Caco-2 (cell line): ENCODE measurements at regions not wholly inside any gene's neighbourhood (a gene's known extent, or its start where the extent isn't known, plus 50 kb on each side); places are given as distances from the start of the nearest gene placed in this dataset.

ENCODE experiments used
- BruUV-seq: library from RNA; stranded (reverse); fragments of 400-500 nt; replicated peaks from 2 replicates; lab custom pipeline; 2021; lab: Mats Ljungman, UMichigan
- CTCF ChIA-PET: fragments of 300-600 bp; sonication (Branson Sonifier 250); formaldehyde crosslinking; loops from one replicate; lab custom pipeline; 2022; ENCODE audit warnings: antibody characterized with exemption; lab: Charles Lee
- POLR2A ChIA-PET: fragments of 300-600 bp; sonication (Branson Sonifier 250); formaldehyde crosslinking; loops from one replicate; lab custom pipeline; 2022; ENCODE audit warnings: antibody characterized with exemption; lab: Charles Lee
- DNase-seq, 2 experiments: peaks; one replicate each; pipeline versions ENCODE4 v3.0.0 to v3.0.0-alpha.2; 2020 to 2022
- H3K27me3 ChIP-seq: replicated peaks from 2 replicates; pipeline ENCODE4 v1.6.0; 2011; ENCODE audit warnings: low read length; ENCODE audit not compliant: control insufficient read depth, insufficient read depth
- H3K36me3 ChIP-seq: 2 replicates; pipeline ENCODE4 v1.5.1; 2011; ENCODE audit warnings: low read length; ENCODE audit not compliant: control insufficient read depth, insufficient read depth
- H3K4me1 ChIP-seq: fragments of 250-450 bp; sonication (Bioruptor Pico); 2 replicates; pipeline ENCODE4 v1.5.1; 2020; ENCODE audit warnings: mild to moderate bottlenecking
- H3K4me3 ChIP-seq: 2 replicates; pipeline ENCODE4 v1.5.1; 2011; ENCODE audit warnings: low read depth, mild to moderate bottlenecking, control low read depth, low read length
- H3K9me3 ChIP-seq: fragments of 250-450 bp; sonication (Bioruptor Pico); 2 replicates; pipeline ENCODE4 v1.5.1; 2020; ENCODE audit warnings: mild to moderate bottlenecking, moderate library complexity
- H3K27ac Mint-ChIP-seq: one replicate; pipeline ENCODE4 v1.8.0; 2022; ENCODE audit warnings: mixed read lengths; ENCODE audit not compliant: unreplicated experiment
- H3K27me3 Mint-ChIP-seq: one replicate; pipeline ENCODE4 v1.8.0; 2022; ENCODE audit warnings: mixed read lengths; ENCODE audit not compliant: insufficient read depth, unreplicated experiment
- H3K36me3 Mint-ChIP-seq: one replicate; pipeline ENCODE4 v1.8.0; 2022; ENCODE audit warnings: mild to moderate bottlenecking, mixed read lengths; ENCODE audit not compliant: insufficient read depth, unreplicated experiment
- H3K4me1 Mint-ChIP-seq: one replicate; pipeline ENCODE4 v1.8.0; 2022; ENCODE audit warnings: low read depth, mixed read lengths; ENCODE audit not compliant: unreplicated experiment
- H3K4me3 Mint-ChIP-seq: one replicate; pipeline ENCODE4 v1.8.0; 2022; ENCODE audit warnings: mild to moderate bottlenecking, moderate library complexity, mixed read lengths; ENCODE audit not compliant: unreplicated experiment
- H3K9me3 Mint-ChIP-seq: one replicate; pipeline ENCODE4 v1.8.0; 2022; ENCODE audit warnings: mixed read lengths; ENCODE audit not compliant: unreplicated experiment
- CTCF ChIP-seq, 2 experiments: fragments of 200-600 bp in 1 of 2; IDR thresholded peaks; 1 replicate in 1 of 2; 2 replicates in 1 of 2; pipeline versions ENCODE4 v1.5.1 to v1.8.0; 2011 to 2022; ENCODE audit warnings: antibody characterized with exemption in 1 of 2, control low read depth in 1 of 2, inconsistent platforms in 1 of 2, low read depth in 1 of 2, low read length in 1 of 2, mild to moderate bottlenecking in 1 of 2, moderate library complexity in 1 of 2; ENCODE audit not compliant: insufficient read depth in 1 of 2, severe bottlenecking in 1 of 2, unreplicated experiment in 1 of 2
- intact Hi-C: fragments of 100-400 bp; cut with micrococcal nuclease; formaldehyde crosslinking; loops from one replicate; pipeline ENCODE4 v1.10.0; 2022; ENCODE audit not compliant: unreplicated experiment

GRCh38 chr10:77707570-77707969 lies 70.0 kb upstream of the KCNMA1 start:
- no peak for TF ChIP-seq CTCF (IDR thresholded peaks at IDR 0.05; ENCODE audit: insufficient read depth in 1 of 2, low read depth in 1 of 2, low read length in 1 of 2, severe bottlenecking in 1 of 2, unreplicated experiment in 1 of 2)
- Mint-ChIP-seq H3K36me3 (no peaks in the 10 kb centered on the region), H3K4me1 (no peaks in the 10 kb centered on the region), H3K27ac (no peak overlapping the region), H3K4me3 (no peak overlapping the region), H3K9me3 (no peaks in the 10 kb centered on the region), H3K27me3 (no peaks in the 10 kb centered on the region)
- POLR2A ChIA-PET = no interaction called here
- CTCF ChIA-PET = interaction anchor here (0.6 kb wide), 1 partner anchor 533 kb away, joined by 3 read pairs; no protein-coding TSS in a partner anchor
- no peak for DNase-seq
- no peaks in the 10 kb centered on the region for H3K36me3 ChIP-seq
- no peaks in the 10 kb centered on the region for H3K27me3 ChIP-seq
- H3K9me3 ChIP-seq = 0 out of 2 replicates have a peak, but pooled peaks cover 5% of the 10 kb centered on the region
- intact Hi-C loops = no loop called here
- no TSS peak for BruUV-seq
- H3K4me1 ChIP-seq = peaks cover 10% of the 10 kb centered on the region; the same call in 1 of the 2 replicates
- no peak overlapping the region for H3K4me3 ChIP-seq

GRCh38 chr10:77702166-77702565 lies 64.6 kb upstream of the KCNMA1 start:
- H3K4me3 ChIP-seq = no peak overlapping the region
- no peaks in the 10 kb centered on the region for H3K4me1 ChIP-seq
- ChIA-PET POLR2A (no interaction called here), CTCF (interaction anchor here (1.7 kb wide), 1 partner anchor 9 kb away, joined by 5 read pairs; no protein-coding TSS in a partner anchor)
- H3K36me3 ChIP-seq = no peaks in the 10 kb centered on the region
- no peaks in the 10 kb centered on the region for H3K27me3 ChIP-seq
- no peak overlapping the region for H3K27ac Mint-ChIP-seq
- intact Hi-C loops = no loop called here
- TF ChIP-seq CTCF (IDR thresholded peaks at IDR 0.05; ENCODE audit: insufficient read depth in 1 of 2, low read depth in 1 of 2, low read length in 1 of 2, severe bottlenecking in 1 of 2, unreplicated experiment in 1 of 2) = no peak
- no peaks in the 10 kb centered on the region for H3K36me3 Mint-ChIP-seq
- no TSS peak for BruUV-seq
- H3K9me3 ChIP-seq = 0 out of 2 replicates have a peak, but pooled peaks cover 5% of the 10 kb centered on the region
- H3K4me3 Mint-ChIP-seq = no peak overlapping the region
- no peaks in the 10 kb centered on the region for H3K4me1 Mint-ChIP-seq
- peaks cover 6% of the 10 kb centered on the region for H3K27me3 Mint-ChIP-seq
- DNase-seq = no peak
- no peaks in the 10 kb centered on the region for H3K9me3 Mint-ChIP-seq

- H3K9me3 ChIP-seq = no peaks in the 10 kb centered on the region
- POLR2A ChIA-PET = no interaction called here
- no peak overlapping the region for H3K4me3 ChIP-seq
- Mint-ChIP-seq H3K4me3 (no peak overlapping the region), H3K36me3 (no peaks in the 10 kb centered on the region), H3K27ac (no peak overlapping the region), H3K27me3 (peaks cover 8% of the 10 kb centered on the region), H3K9me3 (no peaks in the 10 kb centered on the region), H3K4me1 (no peaks in the 10 kb centered on the region)
- TF ChIP-seq CTCF (IDR thresholded peaks at IDR 0.05; ENCODE audit: insufficient read depth in 1 of 2, low read depth in 1 of 2, low read length in 1 of 2, severe bottlenecking in 1 of 2, unreplicated experiment in 1 of 2) = no peak
- no peak for DNase-seq
- no peaks in the 10 kb centered on the region for H3K4me1 ChIP-seq
- CTCF ChIA-PET = no interaction called here
- intact Hi-C loops = no loop called here
- H3K27me3 ChIP-seq = no peaks in the 10 kb centered on the region
- BruUV-seq = no TSS peak
- no peaks in the 10 kb centered on the region for H3K36me3 ChIP-seq
Observed at GRCh38 chr10:77700086-77700485, 62.5 kb upstream of the KCNMA1 start.
